ENCODE measurements at regions not wholly inside any gene's neighbourhood (a gene's known extent, or its start where the extent isn't known, plus 50 kb on each side); places are given as distances from the start of the nearest gene placed in this dataset.

DNA sequence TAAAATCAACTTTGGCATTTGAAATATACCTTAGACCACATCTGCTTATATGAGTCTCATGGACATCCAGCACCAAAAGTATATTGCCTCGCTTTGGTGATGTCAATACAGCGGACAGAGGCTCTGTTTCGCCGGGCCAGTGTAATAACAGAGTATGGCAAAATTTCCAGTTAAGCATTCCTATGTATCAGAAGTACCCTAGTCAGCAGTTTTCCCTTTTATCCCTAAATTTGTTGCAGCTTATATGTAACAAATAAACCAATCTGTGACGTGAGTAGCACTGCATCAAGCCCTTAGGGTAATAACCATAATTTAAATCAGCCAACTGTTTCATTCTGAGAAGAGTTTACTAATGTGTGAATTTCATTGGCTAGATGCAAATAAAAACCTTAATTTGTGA, 585.5 kb upstream of the ADGRB3 start:
- TF ChIP-seq EZH2phosphoT487 (IDR thresholded peaks at IDR 0.05; ENCODE audit: low read depth, severe bottlenecking, unreplicated experiment) (no peak), EZH2 (IDR thresholded peaks at IDR 0.05; ENCODE audit: borderline replicate concordance) (no peak)
- TF ChIP-seq, protein P1, sequence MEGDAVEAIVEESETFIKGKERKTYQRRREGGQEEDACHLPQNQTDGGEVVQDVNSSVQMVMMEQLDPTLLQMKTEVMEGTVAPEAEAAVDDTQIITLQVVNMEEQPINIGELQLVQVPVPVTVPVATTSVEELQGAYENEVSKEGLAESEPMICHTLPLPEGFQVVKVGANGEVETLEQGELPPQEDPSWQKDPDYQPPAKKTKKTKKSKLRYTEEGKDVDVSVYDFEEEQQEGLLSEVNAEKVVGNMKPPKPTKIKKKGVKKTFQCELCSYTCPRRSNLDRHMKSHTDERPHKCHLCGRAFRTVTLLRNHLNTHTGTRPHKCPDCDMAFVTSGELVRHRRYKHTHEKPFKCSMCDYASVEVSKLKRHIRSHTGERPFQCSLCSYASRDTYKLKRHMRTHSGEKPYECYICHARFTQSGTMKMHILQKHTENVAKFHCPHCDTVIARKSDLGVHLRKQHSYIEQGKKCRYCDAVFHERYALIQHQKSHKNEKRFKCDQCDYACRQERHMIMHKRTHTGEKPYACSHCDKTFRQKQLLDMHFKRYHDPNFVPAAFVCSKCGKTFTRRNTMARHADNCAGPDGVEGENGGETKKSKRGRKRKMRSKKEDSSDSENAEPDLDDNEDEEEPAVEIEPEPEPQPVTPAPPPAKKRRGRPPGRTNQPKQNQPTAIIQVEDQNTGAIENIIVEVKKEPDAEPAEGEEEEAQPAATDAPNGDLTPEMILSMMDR (IDR thresholded peaks at IDR 0.05; ENCODE audit: poor library complexity): no peak

Data from hepatocyte (in vitro differentiated cells).